AG04449 (cell line): ENCODE measurements at regions not wholly inside any gene's neighbourhood (a gene's known extent, or its start where the extent isn't known, plus 50 kb on each side); places are given as distances from the start of the nearest gene placed in this dataset.
"Not testable (repeated sequence)": the region's sequence is repeated elsewhere in the genome, so short reads cannot be mapped to it uniquely, and the experiment has no call there.

Experiments used
- CTCF ChIA-PET: fragments of 350-600 bp; formaldehyde crosslinking; extraction: SDS; loops from one replicate; lab custom pipeline; 2021; ENCODE audit warnings: antibody characterized with exemption; lab: Yijun Ruan, JAX
- POLR2A ChIA-PET: fragments of 400-600, 350-600 bp; formaldehyde crosslinking; extraction: SDS; loops from one replicate; lab custom pipeline; 2020; ENCODE audit warnings: antibody characterized with exemption, inconsistent platforms; lab: Yijun Ruan, JAX
- DNase-seq: peaks from one replicate; pipeline ENCODE4 v3.0.0-alpha.2; 2010; ENCODE audit warnings: low read depth, low spot score
- H3K4me3 ChIP-seq: 2 replicates; pipeline ENCODE4 v1.5.1; 2011; ENCODE audit warnings: low read depth, mild to moderate bottlenecking, control low read depth, low read length
- CTCF ChIP-seq: IDR thresholded peaks from one replicate; pipeline ENCODE4 v1.5.1; 2011; ENCODE audit warnings: mild to moderate bottlenecking, moderate library complexity, low read length, control low read depth, inconsistent platforms; ENCODE audit not compliant: insufficient read depth; ENCODE audit errors: missing control alignments

GRCh38 chr3:153221748-153222162 is 59.7 kb downstream of the RAP2B start:
- ChIA-PET CTCF (no interaction called here), POLR2A (interaction anchor here (0.6 to 1.9 kb wide), 5 partner anchors 8 to 372 kb away, joined by 3 to 11 read pairs (median 4); no protein-coding TSS in a partner anchor)
- TF ChIP-seq CTCF = no peak
- peak; percentile 96 for DNase-seq
- peak overlapping the region; percentile 18; the same call in 1 of the 2 replicates for H3K4me3 ChIP-seq

GRCh38 chr3:153226877-153227276 is 64.9 kb downstream of the RAP2B start:
- CTCF ChIA-PET, DNase-seq, POLR2A ChIA-PET, H3K4me3 ChIP-seq: not testable (repeated sequence)

GRCh38 chr3:153230427-153230826 is 68.4 kb downstream of the RAP2B start:
- POLR2A ChIA-PET, H3K4me3 ChIP-seq, CTCF ChIA-PET, DNase-seq: not testable (repeated sequence)

GRCh38 chr3:153231245-153231644 is 69.2 kb downstream of the RAP2B start:
- CTCF ChIA-PET, POLR2A ChIA-PET, H3K4me3 ChIP-seq: not testable (repeated sequence)

GRCh38 chr3:153232050-153232752 is 70.2 kb downstream of the RAP2B start:
- not testable (repeated sequence) for H3K4me3 ChIP-seq, DNase-seq
- ChIA-PET POLR2A (interaction anchor here (1.8 kb wide), 1 partner anchor 10 kb away, joined by 11 read pairs; no protein-coding TSS in a partner anchor), CTCF (interaction anchor here (1.3 kb wide), 1 partner anchor 9 kb away, joined by 6 read pairs; no protein-coding TSS in a partner anchor)

More at GRCh38 chr3:153231245-153231644, 69.2 kb downstream of the RAP2B start:
- not testable (repeated sequence) for DNase-seq

- no peak for TF ChIP-seq CTCF
- H3K4me3 ChIP-seq = no peak overlapping the region
- DNase-seq = peak; percentile 65
- POLR2A ChIA-PET = interaction anchor here (1.8 kb wide), 1 partner anchor 11 kb away, joined by 11 read pairs; no protein-coding TSS in a partner anchor
- CTCF ChIA-PET = interaction anchor here (1.3 kb wide), 1 partner anchor 9 kb away, joined by 6 read pairs; no protein-coding TSS in a partner anchor
Observed at GRCh38 chr3:153232851-153233271, 70.8 kb downstream of the RAP2B start.

- H3K4me3 ChIP-seq = no peak overlapping the region
- CTCF ChIA-PET = no interaction called here
- POLR2A ChIA-PET = no interaction called here
- no peak for DNase-seq
- TF ChIP-seq CTCF = no peak
Observed at GRCh38 chr3:153233986-153234385, 72.0 kb downstream of the RAP2B start.

GRCh38 chr3:153242896-153243295 is 80.9 kb downstream of the RAP2B start:
- ChIA-PET CTCF (no interaction called here), POLR2A (no interaction called here)
- DNase-seq = no peak

More at GRCh38 chr3:153242896-153243295, 80.9 kb downstream of the RAP2B start:
- no peak for TF ChIP-seq CTCF
- H3K4me3 ChIP-seq = no peak overlapping the region
